Heart left ventricle (tissue), 13 donors: ENCODE measurements at regions not wholly inside any gene's neighbourhood (a gene's known extent, or its start where the extent isn't known, plus 50 kb on each side); places are given as distances from the start of the nearest gene placed in this dataset.

ENCODE experiments used
- CTCF ChIP-seq, 12 donors: fragments of 200-600 bp; sonication (generic) in 4 of 12; IDR thresholded peaks; one replicate each; pipeline versions ENCODE4 v1.5.0 to v1.8.0; 2018 to 2022; ENCODE audit warnings: antibody characterized with exemption in 12 of 12, mild to moderate bottlenecking in 5 of 12
- POLR2A ChIP-seq, 2 donors: fragments of 450-650 bp; IDR thresholded peaks; one replicate each; pipeline ENCODE4 v1.6.1; 2017; ENCODE audit warnings: antibody characterized with exemption in 2 of 2, mild to moderate bottlenecking in 2 of 2, moderate library complexity in 2 of 2
- donor health status: ischemic (EF 13 %, LVEDD 7.1; RV severe dilation, severe dysfunction).
- donor health status: DM: no; HTN: yes; CAD: no.
- donor health status: DM: no; HTN: no; CAD: no.
- donor health status: ischemic (EF 25% LVEDD 6.9; RV normal size, moderate dysfunction).
- donor health status: ischemic (EF 25% LVEDD 5.7; RV mildly dilated, moderate dysfunction).
- donor health status: ischemic (EF 35%, LVEDD 5.7; RV mildly dilated, moderate dysfunction).
- donor health status: nonischemic (EF 11% LVEDD 7.7; RV severe dilation, severe dysfunction).
- donor health status: DM: yes; HTN: yes; CAD: no.
- donor health status: PGD.
- donor health status: ischemic (EF 29% LVEDD 5.4; RV normal size, mild dysfunction).
- donor health status: nonischemic (EF 23%, LVEDD 6.1; RV moderate dilation, normal function).

GRCh38 chr3:106805625-106806024 lies 571.6 kb upstream of the CCDC54 start:
- TF ChIP-seq CTCF (IDR thresholded peaks at IDR 0.05) (no peak), POLR2A (IDR thresholded peaks at IDR 0.05) (no peak)
